T-cell (primary cell): ENCODE measurements at regions not wholly inside any gene's neighbourhood (a gene's known extent, or its start where the extent isn't known, plus 50 kb on each side); places are given as distances from the start of the nearest gene placed in this dataset.
"Not testable (repeated sequence)": the region's sequence is repeated elsewhere in the genome, so short reads cannot be mapped to it uniquely, and the experiment has no call there.

Source experiments
- ATAC-seq, 4 experiments: fragments of 200-7000 bp in 3 of 4; fragments of 150-1000 bp in 1 of 4; cut with Tn5 transposase; replicated peaks in 1 of 4; 1 replicate in 3 of 4; 2 replicates in 1 of 4; pipeline ENCODE4 v1.10.0; 2021; ENCODE audit warnings: moderate library complexity in 3 of 4, mild to moderate bottlenecking in 2 of 4, moderate number of reproducible peaks in 1 of 4
- CTCF ChIA-PET, 2 donors: fragments of 300-600 bp; sonication (Branson Sonifier 250); formaldehyde crosslinking; loops; one replicate each; lab custom pipeline; 2022; ENCODE audit warnings: antibody characterized with exemption in 2 of 2; lab: Charles Lee
- POLR2A ChIA-PET, 2 donors: fragments of 300-600 bp; sonication (Branson Sonifier 250); formaldehyde crosslinking; loops; one replicate each; lab custom pipeline; 2022; ENCODE audit warnings: antibody characterized with exemption in 2 of 2; lab: Charles Lee
- DNase-seq, 35 experiments: peaks; one replicate each; pipeline versions ENCODE4 v3.0.0 to v3.0.0-alpha.2; 2013 to 2023
- H3K27ac ChIP-seq: one replicate; pipeline ENCODE4 v1.5.1; 2013; ENCODE audit warnings: low read length
- H3K27me3 ChIP-seq, 2 experiments: replicated peaks in 1 of 2; 1 replicate in 1 of 2; 2 replicates in 1 of 2; pipeline versions ENCODE4 v1.6.1 to v1.7.0; 2013; ENCODE audit warnings: low read length in 1 of 2, mixed read lengths in 1 of 2; ENCODE audit not compliant: control insufficient read depth in 2 of 2, insufficient read depth in 2 of 2; ENCODE audit errors: extremely low read depth in 1 of 2
- H3K36me3 ChIP-seq, 2 donors: 1 replicate in 1 of 2; 2 replicates in 1 of 2; pipeline versions ENCODE4 v1.6.1 to v1.7.0; 2013; ENCODE audit warnings: low read length in 1 of 2; ENCODE audit not compliant: control insufficient read depth in 2 of 2, insufficient read depth in 1 of 2; ENCODE audit errors: extremely low read depth in 1 of 2
- H3K4me1 ChIP-seq, 2 experiments: 1 replicate in 1 of 2; 2 replicates in 1 of 2; pipeline versions ENCODE4 v1.6.1 to v1.7.0; 2013; ENCODE audit warnings: low read length in 2 of 2, mixed read lengths in 1 of 2; ENCODE audit not compliant: insufficient read depth in 2 of 2, control insufficient read depth in 1 of 2; ENCODE audit errors: extremely low read depth in 1 of 2
- H3K4me3 ChIP-seq, 2 donors: 1 replicate in 1 of 2; 2 replicates in 1 of 2; pipeline versions ENCODE4 v1.5.1 to v1.7.0; 2013; ENCODE audit warnings: mild to moderate bottlenecking in 2 of 2, low read length in 1 of 2, moderate library complexity in 1 of 2; ENCODE audit not compliant: control insufficient read depth in 1 of 2; ENCODE audit errors: extremely low read depth in 1 of 2
- H3K9me3 ChIP-seq: 2 replicates; pipeline ENCODE4 v1.7.0; 2013
- H3K27ac Mint-ChIP-seq, 2 donors: one replicate each; pipeline ENCODE4 v1.8.0; 2020 to 2021; ENCODE audit warnings: mild to moderate bottlenecking in 2 of 2, mixed read lengths in 2 of 2
- H3K27me3 Mint-ChIP-seq, 2 donors: one replicate each; pipeline ENCODE4 v1.8.0; 2021 to 2022; ENCODE audit warnings: mixed read lengths in 2 of 2
- H3K36me3 Mint-ChIP-seq: one replicate; pipeline ENCODE4 v1.8.0; 2021; ENCODE audit warnings: mixed read lengths
- H3K4me1 Mint-ChIP-seq, 3 donors: one replicate each; pipeline ENCODE4 v1.8.0; 2020 to 2022; ENCODE audit warnings: mixed read lengths in 3 of 3, mild to moderate bottlenecking in 1 of 3
- H3K4me3 Mint-ChIP-seq, 3 donors: one replicate each; pipeline ENCODE4 v1.8.0; 2020 to 2022; ENCODE audit warnings: mild to moderate bottlenecking in 3 of 3, mixed read lengths in 3 of 3, moderate library complexity in 3 of 3
- H3K9me3 Mint-ChIP-seq, 3 donors: one replicate each; pipeline ENCODE4 v1.8.0; 2020 to 2022; ENCODE audit warnings: mixed read lengths in 3 of 3
- WGBS: methylation state at CpG from one replicate; pipeline ENCODE4 v1.1.5; 2013; ENCODE audit warnings: missing lambda C conversion rate; ENCODE audit not compliant: insufficient coverage; 5-methylcytosine and 5-hydroxymethylcytosine counted together

- Mint-ChIP-seq H3K36me3 (no peaks in the 10 kb centered on the region), H3K4me3 (no peak overlapping the region), H3K4me1 (no peaks in the 10 kb centered on the region), H3K27me3 (no peaks in the 10 kb centered on the region), H3K27ac (no peak overlapping the region), H3K9me3 (peaks cover 14 to 32% (median 28%) of the 10 kb centered on the region in 3 donors)
- 82% methylated on average over 3 of the region's 7 CpGs for WGBS
- Histone ChIP-seq H3K4me3 (no peak overlapping the region), H3K9me3 (no peaks in the 10 kb centered on the region), H3K4me1 (no peaks in the 10 kb centered on the region), H3K27me3 (no peaks in the 10 kb centered on the region), H3K36me3 (no peaks in the 10 kb centered on the region), H3K27ac (no peak overlapping the region)
- ChIA-PET POLR2A (no interaction called here), CTCF (no interaction called here)
- ATAC-seq (no peak), DNase-seq (no peak)
Observed at GRCh38 chr5:4579679-4580078, 560.5 kb upstream of the ADAMTS16 start.

- Histone ChIP-seq H3K4me3 (no peak overlapping the region), H3K9me3 (no peaks in the 10 kb centered on the region), H3K27ac (no peak overlapping the region), H3K4me1 (no peaks in the 10 kb centered on the region), H3K36me3 (no peaks in the 10 kb centered on the region), H3K27me3 (no peaks in the 10 kb centered on the region)
- Mint-ChIP-seq H3K9me3 (peaks cover 14 to 35% (median 28%) of the 10 kb centered on the region in 3 donors), H3K4me3 (no peak overlapping the region), H3K27me3 (no peaks in the 10 kb centered on the region), H3K4me1 (no peaks in the 10 kb centered on the region), H3K27ac (no peak overlapping the region), H3K36me3 (no peaks in the 10 kb centered on the region)
- ChIA-PET POLR2A (no interaction called here), CTCF (no interaction called here)
- ATAC-seq (no peak), DNase-seq (no peak)
- WGBS = 94% methylated on average over 19 of the region's 19 CpGs
Observed at GRCh38 chr5:4580772-4581171, 559.4 kb upstream of the ADAMTS16 start.

GRCh38 chr5:4581289-4581688 lies 558.8 kb upstream of the ADAMTS16 start:
- Mint-ChIP-seq H3K27ac (no peak overlapping the region), H3K4me3 (no peak overlapping the region), H3K9me3 (peaks cover 17 to 36% (median 30%) of the 10 kb centered on the region in 3 donors), H3K27me3 (no peaks in the 10 kb centered on the region), H3K4me1 (no peaks in the 10 kb centered on the region), H3K36me3 (no peaks in the 10 kb centered on the region)
- H3K27me3 ChIP-seq = no peaks in the 10 kb centered on the region
- H3K36me3 ChIP-seq = no peaks in the 10 kb centered on the region
- POLR2A ChIA-PET = no interaction called here
- 90% methylated on average over 16 of the region's 16 CpGs for WGBS
- no peak overlapping the region for H3K27ac ChIP-seq
- no peak for ATAC-seq
- no peaks in the 10 kb centered on the region for H3K4me1 ChIP-seq
- CTCF ChIA-PET = no interaction called here
- no peak for DNase-seq
- no peaks in the 10 kb centered on the region for H3K9me3 ChIP-seq
- no peak overlapping the region for H3K4me3 ChIP-seq

- Mint-ChIP-seq H3K36me3 (no peaks in the 10 kb centered on the region), H3K27me3 (no peaks in the 10 kb centered on the region), H3K27ac (no peak overlapping the region), H3K9me3 (peaks cover 15 to 30% (median 28%) of the 10 kb centered on the region in 3 donors), H3K4me3 (no peak overlapping the region), H3K4me1 (no peaks in the 10 kb centered on the region)
- ATAC-seq (no peak), DNase-seq (no peak)
- H3K4me3 ChIP-seq = no peak overlapping the region
- 71% methylated on average over 6 of the region's 8 CpGs for WGBS
- H3K36me3 ChIP-seq = no peaks in the 10 kb centered on the region
- no peaks in the 10 kb centered on the region for H3K27me3 ChIP-seq
- ChIA-PET CTCF (no interaction called here), POLR2A (no interaction called here)
- no peaks in the 10 kb centered on the region for H3K9me3 ChIP-seq
- no peaks in the 10 kb centered on the region for H3K4me1 ChIP-seq
- H3K27ac ChIP-seq = no peak overlapping the region
Observed at GRCh38 chr5:4584982-4585381, 555.1 kb upstream of the ADAMTS16 start.

- Mint-ChIP-seq H3K27me3 (no peaks in the 10 kb centered on the region), H3K4me3 (no peak overlapping the region), H3K27ac (no peak overlapping the region), H3K4me1 (no peaks in the 10 kb centered on the region), H3K36me3 (no peaks in the 10 kb centered on the region), H3K9me3 (peaks cover 10 to 27% (median 14%) of the 10 kb centered on the region in 3 donors)
- no peaks in the 10 kb centered on the region for H3K36me3 ChIP-seq
- DNase-seq (no peak), ATAC-seq (no peak)
- H3K9me3 ChIP-seq = no peaks in the 10 kb centered on the region
- POLR2A ChIA-PET = interaction anchor here in 1 of 2 donors (0.6 kb wide), 1 partner anchor 1732 kb away, joined by 3 read pairs; no protein-coding TSS in a partner anchor
- H3K4me1 ChIP-seq = no peaks in the 10 kb centered on the region
- CTCF ChIA-PET = no interaction called here
- H3K27ac ChIP-seq = no peak overlapping the region
- WGBS = 79% methylated on average over 6 of the region's 6 CpGs
- no peak overlapping the region for H3K4me3 ChIP-seq
- no peaks in the 10 kb centered on the region for H3K27me3 ChIP-seq
Observed at GRCh38 chr5:4613440-4613839, 526.7 kb upstream of the ADAMTS16 start.

GRCh38 chr5:4614088-4614487 lies 526.0 kb upstream of the ADAMTS16 start:
- Mint-ChIP-seq H3K27me3 (no peaks in the 10 kb centered on the region), H3K9me3 (peaks cover 7 to 22% (median 9%) of the 10 kb centered on the region in 3 donors), H3K36me3 (no peaks in the 10 kb centered on the region), H3K4me1 (no peaks in the 10 kb centered on the region), H3K4me3 (no peak overlapping the region), H3K27ac (no peak overlapping the region)
- POLR2A ChIA-PET = no interaction called here
- no peaks in the 10 kb centered on the region for H3K36me3 ChIP-seq
- no peak for ATAC-seq
- CTCF ChIA-PET = no interaction called here
- no peak overlapping the region for H3K4me3 ChIP-seq
- WGBS = 77% methylated on average over 5 of the region's 6 CpGs
- H3K9me3 ChIP-seq = no peaks in the 10 kb centered on the region
- no peaks in the 10 kb centered on the region for H3K4me1 ChIP-seq
- H3K27ac ChIP-seq = no peak overlapping the region
- no peak for DNase-seq
- H3K27me3 ChIP-seq = no peaks in the 10 kb centered on the region

GRCh38 chr5:4615369-4615768 lies 524.8 kb upstream of the ADAMTS16 start:
- CTCF ChIA-PET, H3K4me1 ChIP-seq, H3K4me1 Mint-ChIP-seq, H3K27me3 ChIP-seq, H3K27me3 Mint-ChIP-seq, H3K27ac ChIP-seq, H3K36me3 ChIP-seq, H3K27ac Mint-ChIP-seq, DNase-seq, ATAC-seq, POLR2A ChIA-PET, H3K4me3 ChIP-seq, H3K4me3 Mint-ChIP-seq, H3K9me3 ChIP-seq, H3K36me3 Mint-ChIP-seq: not testable (repeated sequence)
- WGBS = no CpG with 5 or more reads among the region's 26 CpGs
- peaks cover 0 to 17% (median 4%) of the 10 kb centered on the region in 3 donors for H3K9me3 Mint-ChIP-seq
